AG04450 (cell line): ENCODE measurements at regions not wholly inside any gene's neighbourhood (a gene's known extent, or its start where the extent isn't known, plus 50 kb on each side); places are given as distances from the start of the nearest gene placed in this dataset.

Experiments
- CTCF ChIA-PET: fragments of 300-600, 350-600 bp; formaldehyde crosslinking; extraction: SDS; loops from one replicate; lab custom pipeline; 2022; ENCODE audit warnings: antibody characterized with exemption, inconsistent platforms; lab: Charles Lee
- POLR2A ChIA-PET: fragments of 350-600 bp; formaldehyde crosslinking; extraction: SDS; loops from one replicate; lab custom pipeline; 2021; ENCODE audit warnings: antibody characterized with exemption, inconsistent platforms; lab: Yijun Ruan, JAX
- DNase-seq: peaks from one replicate; pipeline ENCODE4 v3.0.0-alpha.2; 2011; ENCODE audit warnings: low read depth, low spot score
- H3K27ac ChIP-seq: one replicate; pipeline ENCODE4 v1.5.1; 2012; ENCODE audit warnings: low read depth, low read length, control low read depth
- H3K27me3 ChIP-seq: one replicate; pipeline ENCODE4 v1.6.0; 2012; ENCODE audit warnings: low read length; ENCODE audit not compliant: control insufficient read depth, insufficient read depth
- H3K4me3 ChIP-seq: 2 replicates; pipeline ENCODE4 v1.5.1; 2011; ENCODE audit warnings: mild to moderate bottlenecking, low read depth, low read length, control low read depth
- H3K9me3 ChIP-seq: 2 replicates; pipeline ENCODE4 v1.5.1; 2012; ENCODE audit warnings: low read length; ENCODE audit not compliant: control insufficient read depth, insufficient read depth
- TF ChIP-seq, protein P1 (sequence below): IDR thresholded peaks from 2 replicates; pipeline ENCODE4 v1.5.1; 2011; ENCODE audit warnings: low read depth, low read length, control low read depth, inconsistent platforms

DNA sequence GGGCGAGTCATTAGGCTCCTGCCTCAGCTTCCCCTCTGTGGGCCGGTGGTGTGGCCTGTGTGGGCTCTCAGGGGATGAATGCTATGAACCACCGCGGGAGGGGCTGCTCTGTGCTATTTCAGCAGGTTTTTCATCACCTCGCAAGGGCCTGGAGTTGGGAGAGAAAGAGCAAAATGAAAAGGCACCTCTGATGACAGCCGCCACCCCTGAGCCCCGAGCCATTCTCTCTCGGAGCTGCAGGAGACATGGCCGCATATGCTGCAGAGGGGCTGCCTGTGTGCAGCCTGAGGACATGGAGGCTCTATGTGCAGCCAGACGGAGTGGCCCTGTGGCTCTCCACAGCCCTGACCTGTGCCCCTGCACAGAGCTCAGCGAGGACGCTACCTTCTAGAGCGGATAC is 96.2 kb upstream of the CTDP1 start:
- TF ChIP-seq, protein P1, sequence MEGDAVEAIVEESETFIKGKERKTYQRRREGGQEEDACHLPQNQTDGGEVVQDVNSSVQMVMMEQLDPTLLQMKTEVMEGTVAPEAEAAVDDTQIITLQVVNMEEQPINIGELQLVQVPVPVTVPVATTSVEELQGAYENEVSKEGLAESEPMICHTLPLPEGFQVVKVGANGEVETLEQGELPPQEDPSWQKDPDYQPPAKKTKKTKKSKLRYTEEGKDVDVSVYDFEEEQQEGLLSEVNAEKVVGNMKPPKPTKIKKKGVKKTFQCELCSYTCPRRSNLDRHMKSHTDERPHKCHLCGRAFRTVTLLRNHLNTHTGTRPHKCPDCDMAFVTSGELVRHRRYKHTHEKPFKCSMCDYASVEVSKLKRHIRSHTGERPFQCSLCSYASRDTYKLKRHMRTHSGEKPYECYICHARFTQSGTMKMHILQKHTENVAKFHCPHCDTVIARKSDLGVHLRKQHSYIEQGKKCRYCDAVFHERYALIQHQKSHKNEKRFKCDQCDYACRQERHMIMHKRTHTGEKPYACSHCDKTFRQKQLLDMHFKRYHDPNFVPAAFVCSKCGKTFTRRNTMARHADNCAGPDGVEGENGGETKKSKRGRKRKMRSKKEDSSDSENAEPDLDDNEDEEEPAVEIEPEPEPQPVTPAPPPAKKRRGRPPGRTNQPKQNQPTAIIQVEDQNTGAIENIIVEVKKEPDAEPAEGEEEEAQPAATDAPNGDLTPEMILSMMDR: no peak
- no peak overlapping the region for H3K27ac ChIP-seq
- H3K9me3 ChIP-seq: peaks cover 20% of the 10 kb centered on the region; the same call in 1 of the 2 replicates
- DNase-seq: no peak
- H3K27me3 ChIP-seq: peaks cover 9% of the 10 kb centered on the region
- ChIA-PET CTCF (no interaction called here), POLR2A (no interaction called here)
- no peak overlapping the region for H3K4me3 ChIP-seq

DNA sequence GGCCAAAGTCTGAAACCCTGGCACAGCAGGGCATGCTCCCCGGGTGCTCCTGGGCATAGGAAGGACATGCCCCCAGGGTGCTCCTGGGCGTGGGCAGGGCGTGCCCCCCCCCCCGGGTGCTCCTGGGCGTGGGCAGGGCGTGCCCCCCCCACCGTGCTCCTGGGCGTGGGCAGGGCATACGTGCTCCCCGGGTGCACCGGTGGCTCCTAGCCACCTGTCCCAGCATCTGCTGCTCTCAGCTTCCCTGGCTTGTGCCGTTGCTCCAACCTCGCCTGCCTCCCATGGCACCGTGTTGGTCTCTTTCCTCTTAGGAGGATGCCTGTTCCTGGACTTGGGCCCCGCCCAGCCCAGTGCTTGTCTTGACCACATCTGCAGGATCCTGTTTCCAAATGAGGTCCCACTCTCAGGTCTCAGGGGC is 95.6 kb upstream of the CTDP1 start:
- TF ChIP-seq, protein P1: no peak
- no peak for DNase-seq
- Histone ChIP-seq H3K27ac (no peak overlapping the region), H3K4me3 (no peak overlapping the region), H3K27me3 (peaks cover 9% of the 10 kb centered on the region), H3K9me3 (peaks cover 24% of the 10 kb centered on the region; the same call in 1 of the 2 replicates)
- ChIA-PET POLR2A (no interaction called here), CTCF (no interaction called here)

DNA sequence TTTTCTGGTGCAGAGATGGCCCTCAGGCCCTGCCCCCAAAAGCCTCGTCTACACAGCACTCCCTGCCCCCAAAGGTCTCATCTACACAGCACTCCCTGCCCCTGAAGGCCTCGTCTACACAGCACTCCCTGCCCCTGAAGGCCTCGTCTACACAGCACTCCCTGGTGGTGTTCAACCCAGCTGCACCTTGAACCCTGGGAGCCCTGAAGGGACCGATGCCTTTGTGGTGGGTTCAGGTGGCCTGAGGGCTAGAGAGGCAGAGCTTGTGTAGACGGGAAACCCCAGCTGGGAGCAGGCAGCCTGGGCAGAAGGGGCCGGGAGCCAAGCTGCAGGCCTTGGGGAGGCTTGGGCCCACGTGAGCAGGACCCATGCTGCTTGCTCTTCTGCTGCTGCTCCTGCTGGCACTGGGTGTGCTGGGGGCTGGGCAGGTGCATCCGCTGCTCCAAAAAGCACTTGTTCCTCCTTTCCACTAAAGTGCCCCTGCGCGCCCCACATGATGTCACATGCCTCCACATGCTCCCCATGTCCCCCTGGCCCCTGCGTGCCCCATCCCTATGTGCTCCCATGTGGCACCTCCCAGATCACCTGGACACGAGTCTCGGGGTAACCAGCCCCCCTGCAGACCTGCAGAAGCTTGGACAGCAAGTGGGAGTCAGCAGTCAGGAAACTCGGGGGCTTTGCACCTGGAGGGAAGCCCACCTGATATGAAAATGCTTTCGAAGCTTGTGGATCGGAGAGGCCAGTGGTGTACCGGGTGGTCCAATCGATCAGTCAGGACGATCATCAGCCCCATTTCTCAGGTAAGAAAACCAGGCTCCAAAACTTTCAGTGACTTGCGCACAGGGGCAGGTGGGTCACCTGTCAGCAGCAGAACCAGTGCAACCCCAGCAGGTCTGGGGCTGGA is 94.9 kb upstream of the CTDP1 start:
- POLR2A ChIA-PET: no interaction called here
- no peak overlapping the region for H3K27ac ChIP-seq
- CTCF ChIA-PET: interaction anchor here (0.6 kb wide), 1 partner anchor 202 kb away, joined by 4 read pairs; no protein-coding TSS in a partner anchor
- H3K27me3 ChIP-seq: peaks cover 9% of the 10 kb centered on the region
- H3K9me3 ChIP-seq: peaks cover 22% of the 10 kb centered on the region; the same call in 1 of the 2 replicates
- TF ChIP-seq, protein P1: no peak
- no peak overlapping the region for H3K4me3 ChIP-seq
- DNase-seq: no peak

DNA sequence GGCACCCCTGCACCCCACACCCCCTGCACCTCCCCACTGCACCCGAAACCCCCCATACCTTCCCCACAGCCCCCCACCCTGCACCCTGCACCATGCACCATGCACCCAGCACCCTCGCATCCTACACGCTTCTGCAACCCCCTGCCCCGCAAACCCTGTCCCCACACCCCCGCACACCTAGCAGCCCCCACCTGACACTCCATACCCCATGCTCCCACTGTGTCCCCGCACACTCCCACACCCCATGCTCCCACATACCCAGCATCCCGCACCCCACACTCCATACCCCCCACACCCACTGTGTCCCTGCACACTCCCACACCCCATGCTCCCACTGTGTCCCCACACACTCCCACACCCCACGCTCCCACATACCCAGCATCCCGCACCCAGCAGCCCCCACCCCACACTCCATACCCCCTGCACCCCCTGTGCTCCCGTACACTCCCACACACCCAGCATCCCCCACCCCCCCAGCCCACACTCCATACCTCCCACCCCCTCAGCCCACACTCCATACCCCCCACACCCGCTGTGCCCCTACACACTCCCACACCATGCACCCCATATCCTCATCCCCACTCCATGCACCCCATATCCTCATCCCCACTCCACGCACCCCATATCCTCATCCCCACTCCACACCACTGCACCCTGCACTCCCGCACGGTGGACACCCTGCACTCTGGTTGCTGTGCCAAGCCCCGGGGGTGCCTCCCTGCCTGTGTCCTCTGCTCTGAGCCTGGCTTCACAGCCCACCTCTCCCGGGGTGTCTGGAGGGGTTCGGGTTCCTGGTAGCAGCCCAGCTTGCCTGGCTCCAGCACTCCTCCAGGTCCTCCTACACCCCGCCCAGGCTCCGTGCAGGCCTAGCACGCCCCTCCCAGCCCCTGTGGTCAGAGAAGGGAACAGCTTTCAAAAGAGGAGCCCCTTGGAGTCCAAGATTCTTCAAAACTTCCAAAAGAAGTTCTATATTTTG is 93.9 kb upstream of the CTDP1 start:
- Histone ChIP-seq H3K27ac (no peak overlapping the region), H3K27me3 (peaks cover 16% of the 10 kb centered on the region), H3K4me3 (no peak overlapping the region), H3K9me3 (peaks cover 17% of the 10 kb centered on the region; the same call in 1 of the 2 replicates)
- TF ChIP-seq, protein P1: no peak
- no peak for DNase-seq
- CTCF ChIA-PET: no interaction called here
- POLR2A ChIA-PET: no interaction called here
